ENCODE measurements at regions not wholly inside any gene's neighbourhood (a gene's known extent, or its start where the extent isn't known, plus 50 kb on each side); places are given as distances from the start of the nearest gene placed in this dataset.

DNA sequence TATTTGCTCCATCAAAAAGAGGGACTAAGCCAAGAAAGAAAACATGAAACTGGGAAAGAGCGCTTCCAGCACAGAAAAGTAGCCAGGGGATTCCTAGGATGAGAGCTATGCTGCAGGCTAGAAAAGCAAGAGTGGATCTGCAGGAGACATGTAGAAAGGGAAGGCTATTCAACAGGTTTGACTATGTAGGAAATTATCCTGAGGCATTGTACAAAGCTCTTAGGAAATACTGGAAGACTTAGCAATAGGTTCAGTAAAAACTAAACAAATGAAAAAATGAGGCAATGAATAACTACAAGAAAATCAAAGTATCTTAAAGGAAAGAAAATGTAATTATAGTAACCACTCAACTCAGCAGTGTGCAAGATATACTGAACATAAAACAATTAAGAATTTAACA lies 178.7 kb upstream of the FOXN2 start:
- no peak overlapping the region for H3K27ac ChIP-seq (ENCODE audit: low read length, poor library complexity, severe bottlenecking)
- H3K4ac ChIP-seq (ENCODE audit: low read depth in 1 of 2, low read length in 2 of 2) = no peak overlapping the region
- no peak overlapping the region for H2AFZ ChIP-seq (ENCODE audit: low read depth, low read length)
- no peak overlapping the region for H3K4me3 ChIP-seq (ENCODE audit: insufficient read depth in 1 of 2, low read depth in 1 of 2, low read length in 2 of 2)
- no peak overlapping the region for H3K23ac ChIP-seq (ENCODE audit: low read length in 2 of 2)
- no peak overlapping the region for H3K4me2 ChIP-seq (ENCODE audit: low read length, poor library complexity, severe bottlenecking)
- DNase-seq = no peak
- no peak overlapping the region for H2AK5ac ChIP-seq (ENCODE audit: low read length, severe bottlenecking)
- H2BK5ac ChIP-seq (ENCODE audit: low read depth, low read length, poor library complexity, severe bottlenecking) = no peak overlapping the region
- no peaks in the 10 kb centered on the region for H3K4me1 ChIP-seq (ENCODE audit: control insufficient read depth, insufficient read depth, low read depth, low read length)
- H2BK120ac ChIP-seq (ENCODE audit: low read depth, low read length) = no peak overlapping the region
- no peaks in the 10 kb centered on the region for H3K27me3 ChIP-seq (ENCODE audit: control insufficient read depth in 1 of 2, insufficient read depth in 1 of 2, low read length in 2 of 2)
- no peak overlapping the region for H2BK15ac ChIP-seq (ENCODE audit: low read depth, poor library complexity, severe bottlenecking)
- H3K14ac ChIP-seq (ENCODE audit: low read length in 2 of 2) = no peak overlapping the region
- no peak overlapping the region for H3K18ac ChIP-seq (ENCODE audit: low read depth in 1 of 2, low read length in 2 of 2)
- no peaks in the 10 kb centered on the region for H3K9me3 ChIP-seq (ENCODE audit: control insufficient read depth, low read length)
- no peak overlapping the region for H2BK12ac ChIP-seq (ENCODE audit: low read length in 2 of 2)
- no peak overlapping the region for H3K9ac ChIP-seq (ENCODE audit: low read length)
- H3K79me1 ChIP-seq (replicated peaks; ENCODE audit: low read length, poor library complexity, severe bottlenecking) = no peaks in the 10 kb centered on the region
- no peak overlapping the region for H4K8ac ChIP-seq (ENCODE audit: low read length)
- no peak overlapping the region for H4K91ac ChIP-seq (ENCODE audit: low read length)
- WGBS = 96% methylated on average over 1 of the region's 1 CpG
- H3K36me3 ChIP-seq (ENCODE audit: control insufficient read depth in 1 of 2, insufficient read depth in 2 of 2, low read depth in 1 of 2, low read length in 2 of 2) = no peaks in the 10 kb centered on the region

DNA sequence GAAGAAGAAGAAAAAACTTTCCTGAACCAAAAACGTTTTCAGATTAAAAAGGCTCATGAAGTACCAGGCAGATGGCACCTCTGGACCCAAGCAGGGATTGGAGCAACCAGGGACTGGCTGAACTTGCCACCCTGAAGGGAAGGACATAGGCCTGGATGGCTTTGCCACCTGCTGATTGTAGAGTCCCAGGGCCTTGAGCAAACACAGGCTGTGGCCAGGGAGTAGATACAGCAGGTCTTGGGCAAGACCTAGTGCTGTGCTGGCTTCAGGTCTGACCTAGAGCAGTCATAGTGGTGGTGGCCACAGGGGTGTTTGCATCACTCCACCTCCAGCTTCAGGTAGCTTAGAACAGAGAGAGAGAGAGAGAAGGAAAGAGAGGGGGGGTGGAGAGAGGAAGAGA lies 176.7 kb upstream of the FOXN2 start:
- Histone ChIP-seq H2AFZ (ENCODE audit: low read depth, low read length) (no peak overlapping the region), H4K91ac (ENCODE audit: low read length) (no peak overlapping the region), H3K18ac (ENCODE audit: low read depth in 1 of 2, low read length in 2 of 2) (no peak overlapping the region), H3K4me1 (ENCODE audit: control insufficient read depth, insufficient read depth, low read depth, low read length) (no peaks in the 10 kb centered on the region), H3K9ac (ENCODE audit: low read length) (no peak overlapping the region), H3K9me3 (ENCODE audit: control insufficient read depth, low read length) (no peaks in the 10 kb centered on the region), H2BK5ac (ENCODE audit: low read depth, low read length, poor library complexity, severe bottlenecking) (no peak overlapping the region), H2BK120ac (ENCODE audit: low read depth, low read length) (no peak overlapping the region), H2BK15ac (ENCODE audit: low read depth, poor library complexity, severe bottlenecking) (no peak overlapping the region), H4K8ac (ENCODE audit: low read length) (no peak overlapping the region), H3K14ac (ENCODE audit: low read length in 2 of 2) (no peak overlapping the region), H3K27me3 (ENCODE audit: control insufficient read depth in 1 of 2, insufficient read depth in 1 of 2, low read length in 2 of 2) (no peaks in the 10 kb centered on the region), H3K4ac (ENCODE audit: low read depth in 1 of 2, low read length in 2 of 2) (no peak overlapping the region), H3K23ac (ENCODE audit: low read length in 2 of 2) (no peak overlapping the region), H3K27ac (ENCODE audit: low read length, poor library complexity, severe bottlenecking) (no peak overlapping the region), H3K79me1 (replicated peaks; ENCODE audit: low read length, poor library complexity, severe bottlenecking) (no peaks in the 10 kb centered on the region), H3K4me3 (ENCODE audit: insufficient read depth in 1 of 2, low read depth in 1 of 2, low read length in 2 of 2) (no peak overlapping the region), H3K4me2 (ENCODE audit: low read length, poor library complexity, severe bottlenecking) (no peak overlapping the region), H3K36me3 (ENCODE audit: control insufficient read depth in 1 of 2, insufficient read depth in 2 of 2, low read depth in 1 of 2, low read length in 2 of 2) (no peaks in the 10 kb centered on the region), H2AK5ac (ENCODE audit: low read length, severe bottlenecking) (no peak overlapping the region), H2BK12ac (ENCODE audit: low read length in 2 of 2) (no peak overlapping the region)
- 28% methylated on average over 1 of the region's 1 CpG for WGBS
- DNase-seq = no peak

DNA sequence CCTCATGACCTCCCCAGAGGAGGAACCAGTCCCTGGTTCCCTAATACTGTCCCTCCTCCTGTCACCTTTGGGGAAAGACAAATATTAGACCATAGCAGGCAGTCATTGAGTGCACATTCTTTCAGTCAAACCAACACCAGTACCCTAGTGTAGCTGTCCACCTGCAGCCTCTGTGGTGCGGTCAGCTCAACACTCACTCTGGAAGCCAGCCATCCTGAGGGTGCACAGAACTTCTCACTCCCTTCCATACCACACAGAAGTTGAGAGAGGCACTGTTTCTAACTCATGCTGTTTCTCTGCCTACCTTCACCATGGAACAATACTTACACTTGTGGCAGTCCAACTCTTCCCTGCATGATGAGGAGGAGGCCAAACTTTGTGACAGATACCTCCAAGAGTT lies 175.6 kb upstream of the FOXN2 start:
- 0% methylated on average over 1 of the region's 1 CpG for WGBS
- no peak overlapping the region for H2BK120ac ChIP-seq (ENCODE audit: low read depth, low read length)
- H2BK15ac ChIP-seq (ENCODE audit: low read depth, poor library complexity, severe bottlenecking) = no peak overlapping the region

DNA sequence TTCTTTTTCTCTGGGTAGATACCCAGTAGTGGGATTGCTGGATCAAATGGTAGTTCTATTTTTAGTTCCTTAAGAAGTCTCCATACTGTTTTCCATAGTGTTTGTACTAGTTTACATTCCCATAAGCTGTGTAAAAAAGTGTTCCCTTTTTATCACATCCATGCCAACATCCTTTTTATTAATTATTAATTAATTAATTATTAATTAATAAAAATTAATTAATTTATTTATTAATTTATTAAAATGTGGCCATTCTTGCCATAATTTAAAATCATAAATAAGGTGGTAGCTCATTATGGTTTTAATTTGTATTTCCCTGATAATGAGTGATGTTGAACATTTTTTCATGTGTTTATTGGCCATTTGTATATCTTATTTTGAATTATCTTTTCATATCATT lies 173.9 kb upstream of the FOXN2 start:
- no peak for DNase-seq
- no peak overlapping the region for H3K9ac ChIP-seq (ENCODE audit: low read length)
- no peak overlapping the region for H2AK5ac ChIP-seq (ENCODE audit: low read length, severe bottlenecking)
- H3K27me3 ChIP-seq (ENCODE audit: control insufficient read depth in 1 of 2, insufficient read depth in 1 of 2, low read length in 2 of 2) = no peaks in the 10 kb centered on the region
- H2BK12ac ChIP-seq (ENCODE audit: low read length in 2 of 2) = no peak overlapping the region
- H2BK15ac ChIP-seq (ENCODE audit: low read depth, poor library complexity, severe bottlenecking) = no peak overlapping the region
- H2BK120ac ChIP-seq (ENCODE audit: low read depth, low read length) = no peak overlapping the region
- H3K18ac ChIP-seq (ENCODE audit: low read depth in 1 of 2, low read length in 2 of 2) = no peak overlapping the region
- no peak overlapping the region for H3K14ac ChIP-seq (ENCODE audit: low read length in 2 of 2)
- H2AFZ ChIP-seq (ENCODE audit: low read depth, low read length) = no peak overlapping the region
- no peak overlapping the region for H4K91ac ChIP-seq (ENCODE audit: low read length)
- no peak overlapping the region for H4K8ac ChIP-seq (ENCODE audit: low read length)
- H3K4me1 ChIP-seq (ENCODE audit: control insufficient read depth, insufficient read depth, low read depth, low read length) = no peaks in the 10 kb centered on the region
- no peak overlapping the region for H3K23ac ChIP-seq (ENCODE audit: low read length in 2 of 2)
- H3K9me3 ChIP-seq (ENCODE audit: control insufficient read depth, low read length) = no peaks in the 10 kb centered on the region
- no peak overlapping the region for H3K4me2 ChIP-seq (ENCODE audit: low read length, poor library complexity, severe bottlenecking)
- H3K79me1 ChIP-seq (replicated peaks; ENCODE audit: low read length, poor library complexity, severe bottlenecking) = no peaks in the 10 kb centered on the region
- no peak overlapping the region for H3K4me3 ChIP-seq (ENCODE audit: insufficient read depth in 1 of 2, low read depth in 1 of 2, low read length in 2 of 2)
- no peaks in the 10 kb centered on the region for H3K36me3 ChIP-seq (ENCODE audit: control insufficient read depth in 1 of 2, insufficient read depth in 2 of 2, low read depth in 1 of 2, low read length in 2 of 2)
- H3K4ac ChIP-seq (ENCODE audit: low read depth in 1 of 2, low read length in 2 of 2) = no peak overlapping the region
- no peak overlapping the region for H2BK5ac ChIP-seq (ENCODE audit: low read depth, low read length, poor library complexity, severe bottlenecking)
- H3K27ac ChIP-seq (ENCODE audit: low read length, poor library complexity, severe bottlenecking) = no peak overlapping the region

More for the DNA sequence above, 175.6 kb upstream of the FOXN2 start:
- Histone ChIP-seq H3K4ac (ENCODE audit: low read depth in 1 of 2, low read length in 2 of 2) (no peak overlapping the region), H3K9ac (ENCODE audit: low read length) (no peak overlapping the region), H3K27ac (ENCODE audit: low read length, poor library complexity, severe bottlenecking) (no peak overlapping the region), H3K9me3 (ENCODE audit: control insufficient read depth, low read length) (no peaks in the 10 kb centered on the region), H3K79me1 (replicated peaks; ENCODE audit: low read length, poor library complexity, severe bottlenecking) (no peaks in the 10 kb centered on the region), H3K27me3 (ENCODE audit: control insufficient read depth in 1 of 2, insufficient read depth in 1 of 2, low read length in 2 of 2) (no peaks in the 10 kb centered on the region), H3K36me3 (ENCODE audit: control insufficient read depth in 1 of 2, insufficient read depth in 2 of 2, low read depth in 1 of 2, low read length in 2 of 2) (no peaks in the 10 kb centered on the region), H3K18ac (ENCODE audit: low read depth in 1 of 2, low read length in 2 of 2) (no peak overlapping the region), H2AK5ac (ENCODE audit: low read length, severe bottlenecking) (no peak overlapping the region), H3K23ac (ENCODE audit: low read length in 2 of 2) (no peak overlapping the region), H3K4me3 (ENCODE audit: insufficient read depth in 1 of 2, low read depth in 1 of 2, low read length in 2 of 2) (no peak overlapping the region), H3K4me2 (ENCODE audit: low read length, poor library complexity, severe bottlenecking) (no peak overlapping the region), H3K14ac (ENCODE audit: low read length in 2 of 2) (no peak overlapping the region), H4K8ac (ENCODE audit: low read length) (no peak overlapping the region), H2BK5ac (ENCODE audit: low read depth, low read length, poor library complexity, severe bottlenecking) (no peak overlapping the region), H3K4me1 (ENCODE audit: control insufficient read depth, insufficient read depth, low read depth, low read length) (no peaks in the 10 kb centered on the region), H2AFZ (ENCODE audit: low read depth, low read length) (no peak overlapping the region), H2BK12ac (ENCODE audit: low read length in 2 of 2) (no peak overlapping the region), H4K91ac (ENCODE audit: low read length) (no peak overlapping the region)
- no peak for DNase-seq

Measured in mesenchymal stem cell (in vitro differentiated cells and primary cell).